ENCODE measurements at regions not wholly inside any gene's neighbourhood (a gene's known extent, or its start where the extent isn't known, plus 50 kb on each side); places are given as distances from the start of the nearest gene placed in this dataset.
"Not testable (repeated sequence)": the region's sequence is repeated elsewhere in the genome, so short reads cannot be mapped to it uniquely, and the experiment has no call there.

DNA sequence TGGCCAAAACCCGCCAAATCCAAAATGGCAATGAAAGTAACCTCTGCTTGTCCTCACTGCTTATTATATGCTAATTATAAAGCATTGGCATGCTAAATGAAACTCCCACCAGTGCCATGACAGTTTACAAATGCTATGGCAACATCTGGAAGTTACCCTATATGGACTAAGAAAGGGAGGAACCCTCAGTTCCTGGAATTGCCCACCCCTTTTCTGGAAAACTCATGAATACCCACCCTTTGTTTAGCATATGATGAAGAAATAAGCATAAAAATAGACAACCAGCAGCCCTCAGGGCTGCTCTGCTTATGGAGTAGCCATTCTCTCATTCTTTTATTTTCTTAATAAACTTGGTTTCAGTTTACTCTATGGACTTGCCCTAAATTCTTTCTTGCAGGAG is 269.8 kb downstream of the OLFM4 start:
- DNase-seq = no peak

DNA sequence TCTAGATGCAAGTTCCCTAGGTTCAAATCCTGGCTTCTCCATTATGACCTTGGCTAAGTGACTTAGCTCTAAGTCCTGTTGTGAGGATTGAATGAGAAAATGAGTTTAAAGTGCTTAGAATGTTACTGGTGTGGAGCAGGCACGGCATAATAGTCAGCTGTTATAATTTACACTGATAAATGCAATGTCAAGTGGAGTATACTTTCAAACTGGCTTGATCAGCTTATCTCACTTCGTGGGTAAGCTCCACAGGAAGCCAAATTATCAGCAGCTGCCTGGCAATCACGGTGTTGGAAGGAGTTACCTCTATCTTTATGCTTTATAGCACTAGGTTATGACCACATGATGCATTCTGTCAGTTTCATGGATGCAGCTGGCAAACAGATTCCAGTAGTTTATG is 272.8 kb downstream of the OLFM4 start:
- DNase-seq = no peak

DNA sequence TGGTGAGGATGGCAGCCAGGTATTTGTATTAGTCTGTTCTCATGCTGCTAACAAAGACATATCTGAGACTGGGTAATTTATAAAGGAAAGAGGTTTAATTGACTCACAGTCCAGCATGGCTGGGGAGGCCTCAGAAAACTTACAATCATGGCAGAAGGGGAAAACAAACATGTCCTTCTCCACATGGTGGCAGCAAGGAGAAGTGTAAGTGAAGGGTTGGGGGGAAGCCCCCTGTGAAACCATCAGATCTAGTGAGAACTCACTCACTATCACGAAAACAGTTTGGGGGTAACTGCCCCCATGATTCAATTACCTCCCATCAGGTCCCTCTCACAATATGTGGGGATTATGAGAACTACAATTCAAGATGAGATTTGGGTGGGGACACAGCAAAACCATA is 276.8 kb downstream of the OLFM4 start:
- DNase-seq = not testable (repeated sequence)

DNA sequence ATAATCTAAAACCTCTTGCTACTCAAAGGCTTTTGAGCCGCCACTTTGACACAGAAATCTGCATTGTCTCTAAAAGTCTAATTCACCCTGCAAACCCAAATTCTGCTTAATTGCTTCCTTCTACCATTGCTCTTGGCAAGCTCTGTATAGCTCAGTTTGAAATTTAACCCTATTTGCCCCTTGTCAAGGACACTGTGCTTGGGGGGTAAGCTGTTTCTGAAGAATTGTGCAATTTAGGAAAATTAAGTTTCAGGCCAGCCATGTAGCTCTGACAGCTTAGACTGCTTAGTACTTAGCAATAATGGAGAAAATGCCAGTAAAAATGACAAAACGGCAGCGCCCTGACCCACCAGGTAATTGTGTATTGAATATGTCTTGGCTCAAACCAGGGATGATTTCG is 282.2 kb downstream of the OLFM4 start:
- DNase-seq = no peak

DNA sequence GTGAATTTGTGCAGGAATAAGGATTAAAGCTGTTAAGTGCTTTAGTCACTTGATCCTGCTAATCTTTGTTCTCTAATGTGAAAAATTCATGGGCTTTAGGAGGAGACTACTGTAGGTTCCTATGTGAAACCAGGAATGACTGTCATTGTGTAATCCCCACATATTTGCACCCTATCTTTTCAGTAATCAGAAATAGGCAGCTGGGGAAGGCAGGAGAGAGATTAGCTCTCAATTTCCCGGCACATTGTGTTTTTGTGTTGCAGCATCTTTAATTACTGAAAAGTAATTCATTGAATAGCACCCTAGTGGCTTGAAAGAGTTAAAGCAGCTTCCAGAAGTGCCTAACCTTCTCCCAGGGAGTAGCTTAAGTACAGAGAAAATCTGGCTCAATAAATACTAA is 282.9 kb downstream of the OLFM4 start:
- no peak for DNase-seq

DNA sequence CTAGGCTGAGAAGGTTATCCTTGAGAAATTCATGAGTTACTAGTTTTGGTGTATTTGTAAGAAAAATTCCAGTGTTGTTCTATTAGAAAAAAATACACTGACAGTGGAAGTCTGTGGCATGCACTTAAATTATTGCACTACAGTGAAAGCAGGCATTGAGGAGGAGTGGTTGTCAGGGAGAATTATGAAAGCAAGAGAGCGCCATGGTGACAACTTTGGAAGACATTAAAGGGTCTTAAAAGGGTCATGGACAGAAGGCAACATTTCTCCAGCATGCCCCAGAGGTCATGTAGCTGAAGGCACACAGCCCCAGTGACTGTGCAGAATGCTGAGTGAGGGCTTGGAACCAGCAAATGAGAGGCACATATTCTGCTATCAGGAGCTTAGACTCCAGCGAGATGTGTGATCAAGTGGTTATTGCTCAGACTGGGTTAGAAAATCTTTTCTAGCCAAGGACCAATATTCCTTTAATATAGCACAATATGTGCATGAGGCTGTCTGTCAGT is 292.7 kb downstream of the OLFM4 start:
- no peak for DNase-seq

DNA sequence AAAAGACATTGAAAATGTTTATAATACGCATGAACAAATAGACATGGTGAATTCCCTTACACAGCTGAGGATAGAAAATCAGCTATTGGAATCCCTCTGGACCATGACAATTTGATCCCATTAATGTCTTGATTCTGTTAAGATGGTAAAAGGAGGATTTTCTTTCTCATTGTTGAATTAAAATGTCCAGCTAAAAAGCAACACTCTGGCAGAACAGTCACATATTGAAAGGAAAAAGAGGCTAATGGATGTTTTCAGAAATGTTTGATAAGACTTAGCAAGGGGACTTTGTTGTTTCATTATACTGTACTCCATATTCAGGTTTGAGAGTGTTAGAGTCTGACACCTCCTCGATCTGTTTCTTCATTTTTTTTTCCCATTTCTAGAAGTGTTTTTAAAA is 296.0 kb downstream of the OLFM4 start:
- DNase-seq = no peak

DNA sequence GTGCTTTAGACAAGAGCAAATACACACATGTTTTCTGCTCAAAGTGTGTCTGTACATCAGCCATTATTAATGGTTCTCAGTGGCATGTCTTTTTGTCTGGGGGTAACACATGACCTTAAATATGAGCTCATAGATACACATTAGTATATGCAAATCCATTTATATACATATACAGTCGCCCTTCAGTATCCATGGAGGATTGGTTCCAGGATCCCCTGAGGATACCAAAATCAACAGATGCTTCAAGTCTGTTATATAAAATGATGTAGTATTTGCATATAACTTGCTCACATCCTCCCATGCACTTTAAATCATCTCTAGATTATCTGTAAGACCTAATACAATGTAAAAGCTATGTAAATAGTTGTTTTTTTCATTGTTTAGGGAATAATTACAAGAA is 298.1 kb downstream of the OLFM4 start:
- no peak for DNase-seq

DNA sequence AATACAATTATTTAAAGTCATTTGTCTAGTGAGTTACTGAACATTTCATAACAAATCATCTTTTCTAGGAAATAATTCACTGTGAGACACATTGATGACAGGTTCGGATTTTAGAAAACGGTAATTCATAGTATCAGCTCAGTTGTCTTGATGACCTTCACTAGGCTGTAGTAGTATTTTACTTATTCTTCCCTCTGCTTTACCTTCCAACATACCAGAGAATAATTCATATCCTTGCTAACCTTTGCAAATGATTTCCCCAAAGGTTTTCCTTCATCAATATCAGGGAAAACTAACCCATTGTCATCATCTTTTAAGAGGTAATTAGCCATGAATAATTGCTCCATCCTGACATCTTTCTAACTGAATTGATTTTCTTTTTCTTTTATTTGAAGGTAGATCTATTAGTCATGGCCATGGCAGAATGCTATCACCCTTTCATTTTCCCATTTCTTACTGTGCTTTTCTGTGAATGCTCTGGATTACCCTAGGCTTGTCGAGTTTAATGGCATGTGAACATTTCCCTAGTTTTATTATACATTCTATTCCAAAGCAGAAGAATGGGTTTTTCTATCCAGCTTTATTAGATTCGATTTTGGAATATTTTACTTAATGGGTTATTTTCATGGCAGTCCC is 299.2 kb downstream of the OLFM4 start:
- no peak for DNase-seq

DNA sequence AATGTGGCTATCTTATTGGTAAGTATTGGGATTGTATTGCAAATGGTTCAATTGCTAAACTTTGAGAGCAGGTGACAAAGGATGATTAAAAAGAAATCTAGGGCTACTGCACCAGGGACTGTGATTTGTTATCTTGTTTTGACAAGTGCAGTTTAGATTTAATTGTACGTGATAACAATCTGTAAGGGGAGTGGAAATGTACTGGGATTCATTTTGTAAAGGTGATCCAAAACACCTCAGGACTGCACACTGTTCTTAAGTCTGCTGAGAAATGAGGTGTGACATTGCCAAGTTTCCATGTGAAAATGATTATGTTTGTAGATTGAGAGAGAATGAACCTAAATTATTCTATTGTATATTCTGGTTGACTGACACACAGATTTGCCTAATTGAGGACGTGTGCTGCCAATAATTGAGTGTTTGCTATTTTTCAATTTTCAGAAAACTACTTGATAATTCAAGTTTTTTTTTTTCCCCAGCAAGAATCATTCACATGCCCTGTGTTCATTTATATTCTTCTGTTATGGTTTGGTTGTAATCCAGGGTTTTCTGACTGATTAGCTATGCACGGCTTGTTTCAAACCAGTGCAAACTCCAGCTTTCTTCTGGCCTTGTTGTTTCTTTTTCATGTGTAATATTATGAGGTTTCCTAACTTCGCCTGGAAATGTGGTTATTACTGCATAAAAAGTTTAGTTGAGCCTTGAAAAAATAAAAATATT is 308.0 kb downstream of the OLFM4 start:
- peak in 1 of 14 donors; percentile 46 for DNase-seq

DNA sequence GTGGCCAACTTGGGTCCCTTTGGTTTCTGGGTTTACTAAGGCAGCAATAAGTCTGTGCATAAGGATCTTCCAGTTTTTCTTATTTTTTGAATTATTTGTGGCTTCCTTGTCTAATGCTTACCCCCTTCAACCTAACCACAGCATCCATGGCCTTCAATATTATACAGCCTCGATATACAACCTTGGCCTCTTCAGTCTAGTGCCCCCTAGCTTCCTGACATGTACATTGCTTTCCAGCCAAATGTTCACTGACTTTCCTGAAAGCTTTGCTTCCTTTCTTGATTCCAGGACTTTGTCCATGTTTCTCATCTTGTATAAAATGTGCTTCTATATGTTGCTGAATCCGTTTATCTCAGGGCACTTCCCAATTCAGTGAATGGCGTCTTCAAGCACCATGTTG is 310.1 kb downstream of the OLFM4 start:
- DNase-seq = no peak

DNA sequence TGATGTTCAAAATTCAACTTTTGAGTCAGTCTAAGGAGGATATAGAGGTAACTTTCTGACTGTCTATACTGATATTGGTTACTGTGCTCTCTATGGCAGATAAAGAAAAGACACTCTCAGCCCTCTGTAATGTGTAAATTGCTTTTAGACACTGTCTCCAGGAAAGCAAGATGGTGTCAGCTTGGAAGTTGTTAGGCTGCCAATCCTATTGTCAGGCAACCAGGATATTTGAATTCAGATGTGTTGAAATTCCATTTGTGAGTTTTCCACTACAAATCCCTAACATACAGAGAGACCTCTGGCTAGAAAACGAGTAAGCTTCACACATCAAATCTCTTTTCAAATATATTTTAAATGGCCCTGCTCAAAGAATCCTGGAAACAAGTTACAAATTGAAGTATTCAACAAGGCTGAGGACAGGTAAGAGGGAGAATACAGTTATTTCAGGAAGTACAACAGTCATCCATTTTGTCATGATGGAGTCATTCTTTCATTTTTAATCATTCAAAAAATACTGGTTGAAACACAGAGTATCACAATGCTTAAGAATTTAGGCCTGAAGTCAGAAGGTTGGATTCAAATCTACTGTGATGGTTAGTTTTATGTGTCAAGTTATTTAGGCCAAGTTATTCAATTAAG is 312.0 kb downstream of the OLFM4 start:
- DNase-seq = no peak

DNA sequence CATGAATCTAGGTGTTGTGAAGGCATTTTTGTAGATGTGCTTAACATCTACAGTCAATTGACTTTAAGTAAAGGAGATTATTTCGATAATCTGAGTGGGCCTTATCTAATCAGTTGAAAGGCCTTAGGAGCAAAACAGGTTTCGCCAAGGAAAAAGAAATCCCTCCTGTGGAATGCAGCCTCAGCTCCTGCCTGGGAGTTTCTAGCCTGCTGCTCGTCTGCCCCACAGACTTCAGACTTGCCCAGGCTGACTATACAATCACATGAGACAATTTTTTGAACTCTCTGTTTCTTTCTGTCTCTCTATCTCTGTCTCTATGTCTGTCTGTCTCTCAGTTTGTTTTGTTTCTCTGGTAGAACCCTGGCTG is 312.5 kb downstream of the OLFM4 start:
- DNase-seq = no peak

DNA sequence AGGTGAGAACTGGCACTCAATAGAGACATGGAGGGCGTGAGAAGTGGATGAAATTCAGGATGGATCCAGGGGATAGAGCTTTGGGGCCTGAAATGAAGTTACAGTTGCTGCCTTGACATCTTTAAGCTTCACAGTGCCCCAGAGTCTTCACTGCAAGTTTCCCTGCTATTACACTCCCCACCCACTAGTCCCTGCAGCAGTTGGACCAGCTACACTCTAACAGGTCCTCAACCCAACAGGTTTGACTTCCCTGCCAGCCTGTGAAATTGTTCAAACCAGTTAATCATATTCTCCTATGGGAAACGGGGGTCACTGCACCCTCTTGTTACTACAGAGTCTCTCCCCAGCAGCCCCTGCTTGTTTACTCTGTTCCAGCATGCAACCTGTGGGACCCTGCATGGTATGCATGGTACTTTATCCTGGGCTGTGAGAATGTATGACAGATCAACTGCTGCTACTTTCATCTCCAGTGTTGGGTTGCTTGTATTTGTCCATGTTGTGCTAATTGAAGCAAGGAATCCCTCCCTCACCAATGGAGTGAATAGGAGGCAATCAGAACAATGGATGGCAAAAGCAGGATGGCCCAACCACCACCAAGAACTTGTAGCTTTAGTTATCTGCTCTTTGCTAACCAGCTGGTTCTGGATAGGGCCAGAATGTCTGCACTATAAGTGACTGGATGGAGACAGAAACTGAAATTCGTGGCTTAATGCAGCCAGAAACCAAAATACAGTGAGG is 314.2 kb downstream of the OLFM4 start:
- DNase-seq = no peak

DNA sequence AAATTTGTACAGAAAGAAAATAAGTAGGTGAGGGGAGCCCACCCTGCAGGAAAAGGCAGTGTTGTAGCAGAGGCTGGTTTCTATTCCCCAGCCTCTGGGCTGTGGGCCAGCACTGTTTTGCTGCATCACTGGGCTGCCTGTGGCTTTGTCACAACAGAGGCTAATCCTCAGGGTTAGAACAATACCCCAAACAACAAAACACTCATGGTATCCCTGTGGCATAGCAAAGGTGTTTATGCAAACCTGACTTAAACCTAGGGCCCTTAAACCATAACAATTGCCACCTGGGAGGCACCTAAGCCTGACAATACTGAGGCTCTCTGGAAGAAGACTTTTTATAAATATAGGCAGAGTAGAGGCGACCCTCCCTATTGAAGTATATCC is 314.7 kb downstream of the OLFM4 start:
- peak in 2 of 14 donors; percentile 12 to 15 for DNase-seq

DNA sequence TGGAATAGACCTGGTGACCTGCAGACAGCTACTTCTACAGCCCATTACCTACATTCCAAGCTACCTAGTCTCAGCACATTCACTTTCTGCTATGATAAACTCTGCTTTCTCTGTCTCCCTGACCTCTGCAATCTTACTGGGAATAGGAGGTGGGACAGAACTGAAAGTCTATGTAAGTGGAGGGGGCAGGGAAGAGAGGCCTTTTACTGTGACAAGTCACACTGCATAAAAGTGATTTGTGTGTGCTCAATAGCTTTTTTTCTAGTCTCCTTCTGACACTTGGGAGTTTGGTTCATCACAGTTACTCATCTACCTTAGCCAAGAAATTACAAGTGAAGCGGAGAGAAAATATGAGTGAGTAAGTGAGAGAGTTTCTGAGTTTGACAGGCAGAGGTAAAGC is 322.4 kb downstream of the OLFM4 start:
- DNase-seq = no peak

DNA sequence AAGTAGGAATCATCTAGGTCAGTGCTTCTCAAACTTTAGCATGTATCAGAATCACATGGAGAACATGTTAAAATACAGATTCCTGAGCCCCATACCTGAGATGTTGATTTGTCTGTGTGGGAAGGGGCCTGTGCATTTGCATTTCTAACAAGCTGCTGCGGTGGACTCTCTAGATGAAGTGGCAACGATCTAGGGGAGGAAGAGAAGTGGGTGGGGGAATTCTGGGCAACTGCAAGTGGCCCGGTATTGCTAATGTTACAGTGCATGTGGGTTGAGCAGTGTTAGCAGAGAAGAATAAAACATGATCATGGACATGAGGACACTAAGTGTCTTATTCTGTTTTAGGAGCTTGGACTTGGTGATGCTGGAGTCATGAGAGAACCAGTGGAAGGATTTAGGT is 329.0 kb downstream of the OLFM4 start:
- DNase-seq = no peak

DNA sequence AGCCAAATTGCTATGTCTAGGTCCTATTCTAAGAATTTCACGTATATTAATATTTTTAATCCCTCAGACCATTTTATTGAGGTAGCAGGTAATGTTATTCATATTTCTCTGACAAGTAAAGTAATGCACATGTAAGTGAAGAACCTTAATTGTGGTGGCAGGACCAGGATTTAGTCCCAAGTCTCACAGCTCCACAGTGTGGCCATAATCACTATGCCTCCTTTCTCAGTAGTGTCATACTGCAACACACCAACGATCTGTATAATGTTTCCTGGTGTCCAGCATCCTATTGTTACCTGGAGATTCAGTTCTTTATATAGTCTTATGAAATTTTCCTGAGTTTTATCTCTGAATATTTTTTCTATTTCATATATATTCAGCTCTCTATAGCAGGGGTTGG is 340.3 kb downstream of the OLFM4 start:
- no peak for DNase-seq

DNA sequence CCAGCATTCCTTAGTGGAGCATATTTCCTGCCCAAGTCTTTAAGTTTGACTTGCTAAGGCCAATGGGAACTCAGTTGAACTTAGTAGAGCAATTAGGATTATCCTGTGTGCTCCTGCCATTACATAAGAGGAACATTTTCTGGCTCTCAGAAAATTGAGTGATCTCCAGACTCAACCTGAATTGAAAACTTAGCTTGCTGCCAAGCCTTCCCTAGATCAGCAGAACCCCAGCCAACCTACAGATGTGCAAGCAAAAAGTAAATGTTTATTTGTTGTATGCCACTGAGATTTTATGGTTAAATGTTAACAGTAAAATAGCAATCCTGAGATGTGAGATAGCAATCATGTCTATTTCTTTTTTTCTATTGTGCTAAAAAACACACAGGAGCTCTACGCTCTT is 350.9 kb downstream of the OLFM4 start:
- no peak for DNase-seq

DNA sequence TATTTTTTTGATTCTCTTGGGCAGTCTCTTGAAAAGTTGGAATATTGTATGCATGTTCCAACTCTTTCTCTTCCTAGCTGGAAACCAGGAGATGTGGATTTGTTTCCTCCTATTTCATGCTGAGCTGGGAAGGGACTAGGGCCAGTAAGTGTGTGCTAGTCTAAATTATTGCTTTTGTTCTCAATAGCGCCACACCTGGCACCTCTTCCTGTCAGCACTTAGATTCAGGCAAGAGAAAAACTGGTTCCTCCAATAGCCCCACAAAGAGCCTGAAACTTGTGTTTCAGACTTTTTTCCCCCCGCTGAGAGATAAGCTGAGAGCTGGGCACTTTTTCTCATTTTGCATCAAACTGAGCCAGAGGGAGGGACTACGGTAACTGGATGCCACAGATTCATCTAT is 353.4 kb downstream of the OLFM4 start:
- no peak for DNase-seq

DNA sequence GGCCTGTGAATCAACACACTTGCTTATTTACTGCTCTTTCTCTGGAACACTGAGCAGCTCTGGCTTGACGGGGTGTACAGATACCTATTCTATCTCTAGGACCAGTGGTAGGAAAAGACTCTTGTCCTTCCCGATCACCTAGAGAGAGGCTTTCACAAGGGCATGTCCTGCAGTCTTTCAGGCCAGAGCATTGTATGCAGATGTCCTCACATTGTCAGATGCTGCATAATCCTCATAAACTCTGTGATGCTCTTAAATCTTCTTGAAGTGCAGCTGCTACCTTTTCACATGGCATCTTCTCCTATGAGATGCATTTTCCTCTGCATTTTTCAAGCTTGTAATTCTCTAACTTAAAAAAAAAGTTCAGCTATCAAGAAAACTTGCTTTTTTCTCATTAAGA is 369.4 kb downstream of the OLFM4 start:
- no peak for DNase-seq

DNA sequence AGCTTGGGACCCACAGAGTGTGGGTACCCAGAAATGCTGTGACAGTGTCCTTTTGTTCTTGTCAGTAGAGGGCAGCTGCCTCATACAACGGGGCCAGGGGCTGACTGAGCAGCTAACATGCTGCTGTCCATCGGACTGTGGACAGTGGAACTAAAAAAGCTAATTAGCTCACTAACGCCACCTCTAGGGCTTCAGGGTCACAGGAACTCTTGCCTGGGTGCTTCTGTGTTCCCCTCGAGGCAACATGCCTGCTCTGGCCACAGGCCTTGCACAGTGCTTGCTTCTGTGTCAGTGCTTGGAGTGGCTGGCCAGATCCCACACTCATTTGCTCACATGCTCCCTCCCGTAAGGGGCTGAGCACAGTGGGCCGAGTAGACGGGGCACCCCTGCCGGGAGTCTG is 377.0 kb downstream of the OLFM4 start:
- no peak for DNase-seq

DNA sequence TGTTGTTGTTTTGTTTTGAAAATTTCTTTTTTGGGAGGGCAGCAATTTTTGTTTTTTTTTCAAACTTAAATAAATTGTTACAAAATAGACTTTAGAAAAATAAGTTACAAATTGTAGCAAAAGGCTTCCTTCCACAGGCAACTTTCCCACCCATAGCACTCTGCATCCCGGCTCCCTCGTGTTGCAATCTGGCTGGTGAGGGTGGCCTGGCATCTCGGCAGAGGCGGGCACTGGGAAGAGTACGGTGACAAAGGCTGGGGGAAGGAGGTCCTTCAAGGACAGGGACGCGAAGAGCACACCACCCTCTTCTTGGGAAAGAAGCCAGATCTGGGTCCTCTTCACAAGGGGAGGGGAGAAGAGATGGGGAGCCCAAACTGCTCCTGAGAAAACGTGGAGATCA is 379.7 kb downstream of the OLFM4 start:
- DNase-seq = no peak
